IPS DF 6.9 (cell line): ENCODE measurements at regions not wholly inside any gene's neighbourhood (a gene's known extent, or its start where the extent isn't known, plus 50 kb on each side); places are given as distances from the start of the nearest gene placed in this dataset.
A peak's percentile ranks its signal among the peaks of the same experiment; 100 is the strongest.

Source experiments
- DNase-seq: peaks from one replicate; pipeline ENCODE4 v3.0.0-alpha.2; 2013; ENCODE audit warnings: low read depth, low spot score
- H3K27ac ChIP-seq: one replicate; pipeline ENCODE4 v1.5.1; 2013; ENCODE audit warnings: low read length, control low read depth
- H3K27me3 ChIP-seq: 2 replicates; pipeline ENCODE4 v1.6.1; 2013; ENCODE audit warnings: mild to moderate bottlenecking, low read length; ENCODE audit not compliant: control insufficient read depth, insufficient read depth
- H3K36me3 ChIP-seq: 2 replicates; pipeline ENCODE4 v1.6.1; 2013; ENCODE audit warnings: low read length; ENCODE audit not compliant: control insufficient read depth, insufficient read depth
- H3K4me1 ChIP-seq: 2 replicates; pipeline ENCODE4 v1.6.1; 2013; ENCODE audit warnings: low read length; ENCODE audit not compliant: control insufficient read depth, insufficient read depth
- H3K4me3 ChIP-seq: 2 replicates; pipeline ENCODE4 v1.5.1; 2013; ENCODE audit warnings: mild to moderate bottlenecking, low read length
- H3K9me3 ChIP-seq: 2 replicates; pipeline ENCODE4 v1.6.1; 2013; ENCODE audit warnings: low read length, inconsistent platforms; ENCODE audit not compliant: control insufficient read depth, insufficient read depth
- WGBS: extraction: QIAGEN DNeasy Blood & Tissue Kit; methylation state at CpG from one replicate; pipeline ENCODE4 v1.1.7; 2013; ENCODE audit warnings: mixed read lengths, missing lambda C conversion rate; ENCODE audit not compliant: insufficient read length, insufficient coverage; 5-methylcytosine and 5-hydroxymethylcytosine counted together

DNA sequence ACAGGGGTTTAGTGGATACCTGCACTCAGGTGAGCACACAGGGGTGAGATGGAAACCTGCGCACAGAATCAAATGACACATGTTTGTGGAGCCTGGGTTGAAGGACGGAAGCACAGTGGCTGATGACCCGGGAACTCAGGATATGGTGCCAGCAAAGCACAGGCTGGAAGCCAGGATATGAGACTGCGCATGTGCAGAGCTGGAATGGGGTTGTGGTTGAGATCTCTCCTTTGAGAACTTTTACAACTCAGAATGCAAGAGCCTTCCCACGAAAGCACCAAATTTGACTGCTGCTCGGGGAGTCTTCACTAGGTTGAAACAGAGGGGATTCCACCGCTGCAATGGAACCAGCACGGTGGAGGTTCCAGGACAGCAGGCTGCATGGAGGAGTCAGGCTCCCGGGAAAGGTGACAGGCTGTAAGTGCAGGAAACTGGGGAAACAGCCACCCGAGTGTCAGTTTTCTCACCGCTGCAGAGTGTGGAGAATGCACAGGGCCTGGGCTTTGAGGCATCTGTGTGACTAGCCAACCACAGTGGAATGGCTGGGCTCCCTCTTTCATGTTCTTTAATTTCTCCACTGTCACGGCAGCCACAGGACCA lies 133.4 kb upstream of the TCERG1L start:
- DNase-seq, result no peak
- WGBS, result no CpG with 5 or more reads among the region's 12 CpGs
- no peaks in the 10 kb centered on the region; the same call in 1 of the 2 replicates for H3K36me3 ChIP-seq
- H3K27ac ChIP-seq, result no peak overlapping the region
- no peaks in the 10 kb centered on the region for H3K27me3 ChIP-seq
- no peaks in the 10 kb centered on the region for H3K4me1 ChIP-seq
- H3K4me3 ChIP-seq, result no peak overlapping the region
- peaks cover 30% of the 10 kb centered on the region for H3K9me3 ChIP-seq

DNA sequence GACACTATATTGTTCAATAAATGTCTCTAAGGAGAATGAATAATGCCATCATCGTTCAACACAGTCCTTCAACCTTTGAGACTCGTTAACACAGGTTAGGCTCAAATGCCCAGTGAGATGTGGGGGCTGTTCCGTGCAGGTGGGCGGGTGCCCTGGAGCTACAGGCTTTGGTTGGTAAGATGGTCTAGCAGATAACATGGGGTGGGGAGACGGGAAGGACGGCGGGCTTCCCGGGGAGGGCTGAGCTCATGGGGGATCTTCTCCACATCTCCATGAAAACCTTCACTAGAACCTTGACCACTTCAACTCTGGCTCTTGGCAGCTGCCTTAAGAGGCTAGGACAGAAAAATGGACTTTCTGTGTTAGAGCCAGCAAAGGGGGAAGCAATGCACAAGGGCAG lies 134.1 kb upstream of the TCERG1L start:
- Histone ChIP-seq H3K9me3 (peaks cover 27% of the 10 kb centered on the region), H3K4me3 (no peak overlapping the region), H3K36me3 (no peaks in the 10 kb centered on the region; the same call in 1 of the 2 replicates), H3K27me3 (no peaks in the 10 kb centered on the region), H3K4me1 (no peaks in the 10 kb centered on the region), H3K27ac (no peak overlapping the region)
- no CpG with 5 or more reads among the region's 8 CpGs for WGBS
- DNase-seq, result no peak

- H3K27me3 ChIP-seq, result no peaks in the 10 kb centered on the region
- H3K4me3 ChIP-seq, result no peak overlapping the region
- H3K27ac ChIP-seq, result no peak overlapping the region
- 100% methylated on average over 5 of the region's 12 CpGs for WGBS
- H3K4me1 ChIP-seq, result no peaks in the 10 kb centered on the region
- H3K36me3 ChIP-seq, result no peaks in the 10 kb centered on the region
- H3K9me3 ChIP-seq, result peaks cover 25% of the 10 kb centered on the region
- DNase-seq, result no peak
These were observed 134.7 kb upstream of the TCERG1L start for GRCh38 chr10:131446171-131446570.

DNA sequence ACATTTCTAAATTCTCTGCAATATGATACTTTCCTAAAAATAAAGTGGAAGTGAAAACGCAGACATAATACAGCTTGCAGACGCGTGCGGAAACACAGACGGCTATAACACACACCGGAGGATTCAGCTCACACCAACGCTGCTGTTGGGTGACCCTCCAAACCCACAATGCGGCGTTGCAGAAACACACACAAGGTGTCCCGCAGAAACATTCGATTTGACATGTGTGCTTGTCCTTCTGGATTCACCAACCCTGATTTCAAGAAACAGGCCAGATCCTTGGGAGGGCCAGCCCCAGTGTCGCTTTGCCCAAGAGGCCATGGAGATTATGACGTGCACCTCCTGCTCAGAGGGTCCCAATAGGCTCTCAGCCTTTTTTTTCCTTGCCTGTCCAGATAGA lies 136.7 kb upstream of the TCERG1L start:
- H3K4me1 ChIP-seq, result no peaks in the 10 kb centered on the region
- WGBS, result no CpG with 5 or more reads among the region's 13 CpGs

GRCh38 chr10:131448883-131449282 lies 137.4 kb upstream of the TCERG1L start:
- H3K36me3 ChIP-seq, result no peaks in the 10 kb centered on the region; the same call in 1 of the 2 replicates
- no peak overlapping the region for H3K4me3 ChIP-seq
- H3K27me3 ChIP-seq, result no peaks in the 10 kb centered on the region
- WGBS, result no CpG with 5 or more reads among the region's 14 CpGs
- H3K4me1 ChIP-seq, result no peaks in the 10 kb centered on the region
- peaks cover 29% of the 10 kb centered on the region for H3K9me3 ChIP-seq
- no peak for DNase-seq
- H3K27ac ChIP-seq, result no peak overlapping the region

More for the DNA sequence above, 136.7 kb upstream of the TCERG1L start:
- Histone ChIP-seq H3K27me3 (no peaks in the 10 kb centered on the region), H3K36me3 (no peaks in the 10 kb centered on the region; the same call in 1 of the 2 replicates), H3K9me3 (peaks cover 27% of the 10 kb centered on the region), H3K27ac (no peak overlapping the region), H3K4me3 (no peak overlapping the region)
- DNase-seq, result no peak

DNA sequence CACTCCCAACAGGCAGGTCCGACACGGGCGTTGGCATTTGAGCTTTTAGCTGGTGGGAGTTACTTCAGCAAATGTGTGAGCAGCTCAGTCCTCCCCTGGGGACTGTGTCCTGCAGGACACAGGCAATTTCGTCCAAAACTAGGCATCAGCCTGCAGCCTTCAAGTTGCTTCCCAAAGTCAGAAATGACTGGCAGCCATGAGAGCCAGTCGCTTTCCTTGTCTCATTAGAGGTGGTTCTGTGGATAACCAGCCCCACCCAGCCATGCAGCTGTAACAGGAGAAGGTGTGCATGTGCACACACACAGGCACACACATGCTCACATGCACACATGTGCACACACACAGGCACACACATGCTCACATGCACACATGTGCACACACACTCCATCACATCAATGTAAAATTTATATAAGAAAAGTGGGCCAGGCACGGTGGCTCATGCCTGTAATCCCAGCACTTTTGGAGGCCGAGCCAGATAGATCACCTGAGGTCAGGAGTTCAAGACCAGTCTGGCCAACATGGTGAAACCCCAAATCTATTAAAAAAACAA lies 138.8 kb upstream of the TCERG1L start:
- no peaks in the 10 kb centered on the region; the same call in 1 of the 2 replicates for H3K36me3 ChIP-seq
- DNase-seq, result no peak
- H3K4me3 ChIP-seq, result no peak overlapping the region
- WGBS, result no CpG with 5 or more reads among the region's 7 CpGs
- H3K4me1 ChIP-seq, result no peaks in the 10 kb centered on the region
- H3K9me3 ChIP-seq, result peaks cover 21% of the 10 kb centered on the region
- H3K27me3 ChIP-seq, result no peaks in the 10 kb centered on the region
- H3K27ac ChIP-seq, result no peak overlapping the region

DNA sequence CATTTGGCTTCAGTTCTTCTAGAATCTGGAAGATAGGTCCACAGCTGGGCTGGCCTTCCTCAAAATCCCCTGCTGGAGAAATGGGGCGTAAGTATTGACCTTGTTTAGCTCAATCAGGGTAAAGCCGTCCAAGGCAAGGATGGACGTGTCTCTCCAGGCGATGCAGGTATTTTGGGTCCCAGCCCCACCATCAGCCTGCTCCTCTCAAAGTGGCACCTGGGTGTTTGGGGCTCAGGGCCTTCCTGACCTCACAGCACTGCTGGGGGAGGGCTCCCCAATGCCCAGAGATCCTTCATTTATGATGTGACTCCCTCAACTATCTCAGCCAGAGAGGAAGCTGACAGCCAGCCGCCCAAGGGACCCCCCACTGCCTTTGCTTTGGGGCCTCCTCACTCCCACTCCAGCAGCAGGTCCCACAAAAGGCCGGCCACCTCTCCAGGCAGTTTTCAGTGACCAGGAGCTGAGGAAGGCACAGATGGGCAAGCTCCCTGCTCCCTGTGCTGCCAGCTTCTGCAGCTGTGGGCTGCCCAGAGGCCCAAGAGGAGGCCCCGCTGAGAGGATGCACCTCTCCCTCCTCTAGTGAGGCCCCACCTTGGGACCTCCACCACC lies 140.0 kb upstream of the TCERG1L start:
- WGBS, result no CpG with 5 or more reads among the region's 7 CpGs
- Histone ChIP-seq H3K4me3 (no peak overlapping the region), H3K36me3 (no peaks in the 10 kb centered on the region; the same call in 1 of the 2 replicates), H3K9me3 (peaks cover 19% of the 10 kb centered on the region), H3K4me1 (no peaks in the 10 kb centered on the region), H3K27me3 (no peaks in the 10 kb centered on the region), H3K27ac (no peak overlapping the region)
- no peak for DNase-seq

DNA sequence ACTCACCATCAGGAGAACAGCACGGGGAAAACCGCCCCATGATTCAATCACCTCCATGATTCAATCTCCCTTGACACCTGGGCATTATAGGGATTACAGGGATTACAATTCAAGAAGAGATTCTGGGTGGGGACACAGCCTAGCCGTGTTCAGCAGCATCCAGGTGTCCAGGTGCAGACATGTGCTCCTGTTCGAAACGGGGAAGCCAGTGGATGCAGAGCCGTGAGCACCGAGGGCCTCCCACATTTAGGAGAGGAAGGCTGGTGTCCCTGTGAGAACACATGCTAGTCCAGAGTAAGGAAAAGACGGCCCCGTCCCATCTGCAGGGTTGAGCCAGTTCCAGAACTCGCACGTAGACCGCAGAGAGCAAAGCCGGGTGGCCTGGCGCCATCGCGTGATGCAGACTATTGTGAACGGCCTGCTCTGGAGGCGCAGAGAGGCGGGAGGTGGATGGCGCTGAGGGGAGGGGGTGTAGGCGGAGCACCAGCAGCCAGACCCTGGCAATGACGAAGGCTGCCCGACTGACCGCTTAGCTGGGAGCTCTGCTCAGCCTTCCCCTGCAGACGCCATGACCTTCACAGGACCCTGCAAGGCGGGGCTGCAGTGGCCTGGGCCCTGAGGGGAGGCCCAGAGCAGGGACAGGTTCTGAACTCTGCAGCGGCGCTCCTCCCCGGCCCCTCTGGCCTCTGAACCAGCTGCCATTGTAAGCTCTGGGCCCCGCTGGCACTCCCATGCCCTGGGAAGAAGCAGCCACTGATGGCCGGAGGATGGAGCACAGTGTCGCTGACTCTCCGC lies 141.6 kb upstream of the TCERG1L start:
- DNase-seq, result no peak
- WGBS, result no CpG with 5 or more reads among the region's 33 CpGs
- no peaks in the 10 kb centered on the region for H3K27me3 ChIP-seq

DNA sequence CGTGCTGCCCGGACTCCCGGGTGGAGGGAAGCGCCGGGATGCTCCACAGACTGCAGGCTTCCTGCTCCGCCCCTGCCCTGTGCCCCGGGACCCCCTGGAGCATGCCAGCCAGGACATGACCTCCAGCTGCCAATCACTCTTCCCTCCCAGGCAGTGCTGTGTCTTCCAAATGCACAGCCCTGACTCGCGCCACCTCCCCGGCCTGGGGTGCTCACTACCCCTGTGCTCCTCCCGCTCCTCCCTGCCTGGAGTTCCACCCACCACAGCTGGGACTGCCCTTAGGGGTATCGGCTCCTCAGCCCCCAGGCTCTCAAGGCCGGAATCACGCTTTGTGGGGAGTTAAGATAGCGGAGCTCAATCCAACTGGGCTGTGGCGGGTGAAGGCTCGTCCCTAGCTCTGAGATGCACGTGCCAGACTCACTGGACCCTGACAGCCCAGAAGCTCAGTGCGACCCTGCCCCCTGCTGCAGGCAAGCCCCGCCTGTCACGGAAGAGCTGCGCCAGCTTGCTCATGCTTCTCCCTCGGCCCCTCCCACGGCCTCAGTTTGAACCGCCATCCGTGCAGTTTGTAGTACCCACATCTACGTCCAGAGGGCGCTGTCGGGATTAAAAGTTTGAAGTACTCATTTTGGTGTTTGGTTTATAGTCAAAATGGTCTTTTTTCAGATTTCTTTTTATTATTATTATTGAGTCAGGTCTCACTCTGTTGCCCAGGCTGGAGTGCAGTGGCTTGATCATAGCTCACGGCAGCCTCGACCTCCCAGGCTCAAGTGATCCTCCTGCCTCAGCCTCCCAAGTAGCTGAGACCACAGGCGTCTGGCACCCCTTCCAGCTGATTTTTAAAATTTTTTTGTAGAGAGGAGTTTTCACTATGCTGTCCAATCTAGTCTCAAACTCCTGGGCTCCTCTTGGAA lies 142.5 kb upstream of the TCERG1L start:
- peaks cover 20% of the 10 kb centered on the region for H3K9me3 ChIP-seq
- no CpG with 5 or more reads among the region's 32 CpGs for WGBS
- H3K4me1 ChIP-seq, result no peaks in the 10 kb centered on the region
- no peak overlapping the region for H3K27ac ChIP-seq
- DNase-seq, result peak; percentile 11
- H3K36me3 ChIP-seq, result no peaks in the 10 kb centered on the region; the same call in 1 of the 2 replicates
- H3K4me3 ChIP-seq, result no peak overlapping the region
- H3K27me3 ChIP-seq, result no peaks in the 10 kb centered on the region

More for the DNA sequence above, 141.6 kb upstream of the TCERG1L start:
- H3K4me3 ChIP-seq, result no peak overlapping the region
- H3K4me1 ChIP-seq, result no peaks in the 10 kb centered on the region
- no peak overlapping the region for H3K27ac ChIP-seq
- H3K36me3 ChIP-seq, result no peaks in the 10 kb centered on the region; the same call in 1 of the 2 replicates
- H3K9me3 ChIP-seq, result peaks cover 23% of the 10 kb centered on the region
